ENCODE measurements at regions not wholly inside any gene's neighbourhood (a gene's known extent, or its start where the extent isn't known, plus 50 kb on each side); places are given as distances from the start of the nearest gene placed in this dataset.
"Not testable (repeated sequence)": the region's sequence is repeated elsewhere in the genome, so short reads cannot be mapped to it uniquely, and the experiment has no call there.

GRCh38 chr14:61602003-61602732 lies 93.1 kb upstream of the HIF1A start:
- no peak for DNase-seq (ENCODE audit: low spot score)

GRCh38 chr14:61602733-61603077 lies 92.6 kb upstream of the HIF1A start:
- DNase-seq (ENCODE audit: low spot score), result no peak

GRCh38 chr14:61603736-61604135 lies 91.6 kb upstream of the HIF1A start:
- no peak for DNase-seq (ENCODE audit: low spot score)

- no peak for DNase-seq (ENCODE audit: low spot score)
These were observed 87.6 kb upstream of the HIF1A start for GRCh38 chr14:61607570-61608244.

GRCh38 chr14:61608245-61609165 lies 86.8 kb upstream of the HIF1A start:
- no peak for DNase-seq (ENCODE audit: low spot score)

GRCh38 chr14:61609191-61609843 lies 86.0 kb upstream of the HIF1A start:
- DNase-seq (ENCODE audit: low spot score), result no peak

GRCh38 chr14:61609884-61610283 lies 85.4 kb upstream of the HIF1A start:
- DNase-seq (ENCODE audit: low spot score), result no peak

GRCh38 chr14:61610900-61611299 lies 84.4 kb upstream of the HIF1A start:
- DNase-seq (ENCODE audit: low spot score), result no peak

- DNase-seq (ENCODE audit: low spot score), result no peak
These were observed 83.3 kb upstream of the HIF1A start for GRCh38 chr14:61611880-61612630.

GRCh38 chr14:61613006-61613405 lies 82.3 kb upstream of the HIF1A start:
- DNase-seq (ENCODE audit: low spot score), result not testable (repeated sequence)

- DNase-seq (ENCODE audit: low spot score), result no peak
These were observed 80.6 kb upstream of the HIF1A start for GRCh38 chr14:61614693-61615092.

- DNase-seq (ENCODE audit: low spot score), result no peak
These were observed 79.4 kb upstream of the HIF1A start for GRCh38 chr14:61615743-61616523.

GRCh38 chr14:61616524-61617185 lies 78.7 kb upstream of the HIF1A start:
- DNase-seq (ENCODE audit: low spot score), result no peak

GRCh38 chr14:61618448-61618847 lies 76.9 kb upstream of the HIF1A start:
- no peak for DNase-seq (ENCODE audit: low spot score)

- no peak for DNase-seq (ENCODE audit: low spot score)
These were observed 75.8 kb upstream of the HIF1A start for GRCh38 chr14:61619494-61619893.

GRCh38 chr14:61620130-61620946 lies 75.0 kb upstream of the HIF1A start:
- no peak for DNase-seq (ENCODE audit: low spot score)

- no peak for DNase-seq (ENCODE audit: low spot score)
These were observed 73.9 kb upstream of the HIF1A start for GRCh38 chr14:61621444-61621843.

- DNase-seq (ENCODE audit: low spot score), result no peak
These were observed 73.3 kb upstream of the HIF1A start for GRCh38 chr14:61622051-61622450.

GRCh38 chr14:61623927-61624326 lies 71.4 kb upstream of the HIF1A start:
- no peak for DNase-seq (ENCODE audit: low spot score)

Data from LoVo (cell line).